Colon (tissue), 2 donors: ENCODE measurements at regions not wholly inside any gene's neighbourhood (a gene's known extent, or its start where the extent isn't known, plus 50 kb on each side); places are given as distances from the start of the nearest gene placed in this dataset.
"Not testable (repeated sequence)": the region's sequence is repeated elsewhere in the genome, so short reads cannot be mapped to it uniquely, and the experiment has no call there.

Source experiments
- FAIRE-seq: peaks from 2 replicates; lab custom pipeline; 2012; peaks lifted over from hg19 to GRCh38; lab: Jason Lieb, UNC
- donor health status: control.
- donor health status: control.

GRCh38 chr13:108003626-108004025 lies 211.7 kb downstream of the LIG4 start:
- no peak for FAIRE-seq

DNA sequence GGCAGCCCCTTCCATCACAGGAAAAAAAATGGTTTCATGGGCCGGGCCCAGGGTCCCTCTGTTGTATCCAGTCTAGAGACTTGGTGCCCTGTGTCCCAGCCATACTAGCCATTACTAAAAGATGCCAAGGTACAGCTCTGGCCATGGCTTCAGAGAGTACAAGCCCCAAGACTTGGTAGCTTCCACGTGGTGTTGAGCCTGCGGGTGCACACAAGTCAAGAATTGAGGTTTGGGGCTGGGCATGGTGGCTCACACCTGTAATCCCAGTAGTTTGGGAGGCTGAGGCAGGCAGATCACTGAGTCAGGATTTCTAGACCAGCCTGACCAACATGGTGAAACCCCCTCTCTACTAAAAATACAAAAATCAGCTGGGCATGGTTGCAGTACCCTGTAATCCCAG lies 214.3 kb downstream of the LIG4 start:
- no peak for FAIRE-seq

GRCh38 chr13:107999751-108000150 lies 215.6 kb downstream of the LIG4 start:
- FAIRE-seq: no peak

DNA sequence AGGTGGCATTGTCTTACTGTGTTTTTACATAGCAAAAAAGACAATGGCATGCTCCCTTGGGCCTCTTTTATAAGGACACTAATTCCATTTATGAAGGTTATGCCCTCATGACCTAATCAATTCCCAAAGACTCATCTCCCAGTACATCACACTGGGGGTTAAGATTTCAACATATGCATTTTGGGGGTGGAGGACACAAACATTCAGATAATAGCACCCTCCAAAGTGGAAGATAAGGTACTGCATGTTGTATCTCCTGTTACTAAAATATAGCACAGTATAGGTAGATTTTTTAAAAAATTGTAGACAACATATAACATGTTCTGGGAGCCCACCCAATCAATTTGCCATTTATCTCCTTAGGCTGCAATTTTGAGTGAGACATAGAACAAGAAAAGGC lies 221.2 kb downstream of the LIG4 start:
- no peak for FAIRE-seq

DNA sequence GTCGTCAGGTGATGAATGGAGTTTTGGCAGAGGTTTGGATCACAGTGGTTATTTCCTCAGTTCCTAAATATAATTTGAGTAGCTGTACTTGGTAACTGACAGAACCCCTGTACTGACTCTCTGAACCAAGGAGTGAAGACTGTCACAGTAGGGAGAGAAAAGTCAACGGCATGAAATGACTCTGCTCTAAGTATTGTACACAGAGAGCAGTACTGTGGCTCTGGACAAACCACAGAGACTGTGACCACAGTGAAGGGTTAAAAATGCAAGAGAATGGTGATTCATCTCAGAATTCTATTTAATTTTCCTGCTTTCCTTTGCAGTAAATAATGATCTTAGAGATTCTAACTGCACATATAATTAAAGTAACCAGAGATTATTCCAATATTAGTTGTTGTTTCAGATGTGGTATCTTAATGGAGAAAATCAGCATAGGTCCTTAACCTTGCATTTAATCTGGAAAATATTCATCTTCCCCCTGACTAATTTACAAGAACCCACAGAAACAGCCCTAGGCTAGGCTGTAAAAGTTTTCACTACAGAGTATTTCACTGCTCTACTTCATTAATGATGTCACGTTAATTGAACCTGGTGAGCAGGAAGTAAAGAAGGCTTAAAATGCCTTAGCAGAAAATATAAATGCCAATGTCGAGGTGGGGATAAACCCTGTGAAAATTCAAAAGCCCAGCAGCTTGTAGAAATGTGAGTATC lies 221.9 kb downstream of the LIG4 start:
- no peak for FAIRE-seq

DNA sequence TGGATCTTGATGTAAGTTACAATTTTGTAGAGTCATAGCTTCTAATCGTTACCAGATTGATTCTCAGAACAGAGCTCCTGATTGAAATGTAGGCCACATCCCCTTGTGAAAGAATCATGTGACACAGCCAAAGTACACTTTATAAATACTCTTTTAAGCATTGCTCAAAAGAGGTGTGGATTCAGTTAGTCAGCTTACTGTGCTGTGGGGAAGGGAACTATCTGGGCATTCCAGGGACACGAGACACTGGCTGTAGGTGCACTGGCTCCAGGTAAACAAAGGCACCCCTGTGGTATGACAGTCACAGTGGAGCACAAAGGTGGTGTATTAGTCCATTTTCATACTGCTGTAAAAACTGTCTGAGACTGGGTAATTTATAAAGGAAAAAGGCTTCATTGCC lies 222.8 kb downstream of the LIG4 start:
- no peak for FAIRE-seq

DNA sequence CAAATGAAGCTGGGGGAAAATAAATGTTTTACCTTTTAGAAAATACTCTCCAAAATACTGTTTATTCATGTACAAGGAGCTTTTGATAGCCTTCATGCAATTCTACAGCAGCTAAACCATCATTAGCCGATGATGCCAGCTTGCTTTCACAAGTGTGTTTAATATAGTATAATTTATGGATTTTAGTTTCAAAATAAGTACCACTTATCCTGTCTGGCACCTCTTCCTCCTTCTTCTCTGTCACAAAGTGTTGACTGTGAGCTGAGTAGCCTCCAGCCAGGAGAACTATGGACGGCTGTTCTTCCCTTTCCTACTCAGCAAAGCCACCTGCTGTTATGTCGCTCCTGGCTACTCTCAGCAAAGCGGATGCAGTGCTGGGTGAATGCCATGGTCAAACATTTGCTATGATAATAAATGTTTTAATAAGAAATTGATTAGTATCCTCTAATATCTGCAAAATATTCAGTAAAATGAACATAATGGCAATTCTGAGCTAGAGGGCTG lies 238.2 kb downstream of the LIG4 start:
- no peak for FAIRE-seq

GRCh38 chr13:107976628-107977027 lies 238.7 kb downstream of the LIG4 start:
- FAIRE-seq: no peak

DNA sequence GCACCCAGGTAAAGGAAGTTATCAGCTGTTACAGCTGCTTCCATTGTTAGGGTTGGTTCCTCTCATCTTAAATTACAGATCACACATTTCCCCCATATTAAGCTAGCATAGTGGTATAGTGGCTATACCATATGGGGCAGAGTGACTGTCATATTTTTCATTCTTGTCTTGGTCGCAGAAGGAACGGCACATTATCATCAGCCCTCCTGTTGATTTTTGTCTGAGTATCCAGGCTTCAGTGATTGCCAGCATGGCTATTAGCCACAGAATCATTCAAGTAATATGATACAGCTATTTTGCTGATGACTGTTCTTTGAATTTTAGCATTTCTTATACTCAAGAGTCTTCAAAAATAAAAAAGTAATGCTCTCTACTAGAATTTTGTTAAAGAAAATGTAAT lies 240.9 kb downstream of the LIG4 start:
- FAIRE-seq: no peak

DNA sequence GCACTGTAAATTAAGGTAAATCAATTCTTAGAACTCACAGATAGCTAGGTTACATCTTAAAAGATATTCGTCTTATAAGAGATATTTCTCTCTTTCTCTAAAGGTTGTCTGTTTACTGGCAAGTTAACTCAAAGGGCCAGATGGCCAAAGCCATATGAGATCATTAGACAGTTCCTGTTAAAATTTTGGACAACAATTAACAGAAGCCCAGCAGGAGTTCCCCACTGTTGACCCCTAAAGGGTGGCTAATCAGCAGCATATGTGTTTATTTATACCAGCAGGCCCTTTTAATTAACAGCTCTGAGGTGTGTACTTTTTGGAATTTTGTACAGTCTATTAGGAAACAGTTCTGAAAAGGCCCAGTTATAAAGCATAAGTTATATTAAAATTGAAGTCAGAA lies 245.8 kb downstream of the LIG4 start:
- no peak for FAIRE-seq

DNA sequence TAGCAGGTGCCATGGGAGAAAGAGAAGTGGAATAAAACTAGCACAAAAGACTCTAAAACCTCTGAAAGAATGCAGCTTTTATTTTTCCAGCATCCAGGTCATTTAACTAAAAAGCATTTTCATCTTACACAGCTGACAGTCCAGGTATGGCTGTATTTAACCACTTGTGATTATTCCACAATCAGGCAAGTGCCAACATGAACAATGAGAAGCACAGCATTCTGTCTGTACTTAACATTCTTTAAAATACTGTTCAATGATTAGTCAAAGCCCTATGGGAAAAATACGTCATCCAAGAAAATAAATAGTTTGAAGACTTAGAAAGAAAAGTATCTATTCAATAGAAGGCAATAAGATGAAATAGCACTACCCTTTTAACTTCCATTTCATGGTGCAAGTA lies 246.9 kb downstream of the LIG4 start:
- FAIRE-seq: no peak

- FAIRE-seq: no peak
Observed at GRCh38 chr13:107964395-107964794, 250.9 kb downstream of the LIG4 start.

- FAIRE-seq: no peak
Observed at GRCh38 chr13:107961849-107962608, 253.3 kb downstream of the LIG4 start.

GRCh38 chr13:107960301-107960700 lies 255.0 kb downstream of the LIG4 start:
- FAIRE-seq: no peak

DNA sequence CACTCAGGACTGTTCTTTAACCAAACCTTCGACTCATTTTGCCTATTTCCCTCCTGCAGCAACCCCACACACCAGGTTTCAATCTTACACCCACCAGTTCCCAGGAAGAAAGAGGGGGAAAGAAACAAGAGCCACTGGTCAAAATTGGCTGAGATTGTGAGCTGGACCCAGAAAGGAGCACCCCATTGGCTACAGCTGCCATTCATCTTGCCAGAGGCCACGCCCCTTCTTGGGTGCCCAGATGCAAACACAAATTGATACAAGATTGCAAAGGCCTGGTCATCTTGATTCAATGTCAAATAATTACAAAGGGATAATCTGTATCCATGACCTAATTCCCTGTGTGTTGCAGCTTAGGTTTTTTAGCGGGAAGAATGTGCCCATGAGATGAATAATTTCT lies 258.4 kb downstream of the LIG4 start:
- no peak for FAIRE-seq

DNA sequence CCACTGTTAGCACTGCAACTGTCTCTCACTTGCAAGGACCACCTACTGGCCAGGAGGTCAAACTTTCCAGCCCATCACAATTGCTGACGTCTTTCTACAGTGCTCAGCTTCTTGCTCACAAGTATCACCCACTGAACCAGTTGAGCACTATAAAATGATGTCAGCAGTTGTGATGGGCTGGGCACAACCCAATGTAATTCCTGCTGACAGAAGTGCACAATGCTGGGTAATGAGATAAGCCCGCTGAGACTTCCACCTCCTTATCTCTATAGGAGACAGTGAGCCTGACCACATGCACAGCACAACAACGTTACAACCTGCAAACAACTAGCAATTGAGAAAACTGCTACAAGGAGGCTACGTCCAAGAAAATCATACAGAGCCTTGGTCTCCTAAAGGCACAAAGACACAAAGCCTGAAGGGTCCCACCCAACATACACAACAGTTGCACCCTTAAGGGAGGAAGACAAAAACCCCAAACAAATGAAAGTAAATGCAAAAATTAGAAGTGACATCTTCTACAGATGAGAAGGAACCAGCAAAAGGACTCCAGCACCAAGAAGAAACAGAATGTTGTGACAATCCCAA lies 273.2 kb downstream of the LIG4 start:
- no peak for FAIRE-seq

DNA sequence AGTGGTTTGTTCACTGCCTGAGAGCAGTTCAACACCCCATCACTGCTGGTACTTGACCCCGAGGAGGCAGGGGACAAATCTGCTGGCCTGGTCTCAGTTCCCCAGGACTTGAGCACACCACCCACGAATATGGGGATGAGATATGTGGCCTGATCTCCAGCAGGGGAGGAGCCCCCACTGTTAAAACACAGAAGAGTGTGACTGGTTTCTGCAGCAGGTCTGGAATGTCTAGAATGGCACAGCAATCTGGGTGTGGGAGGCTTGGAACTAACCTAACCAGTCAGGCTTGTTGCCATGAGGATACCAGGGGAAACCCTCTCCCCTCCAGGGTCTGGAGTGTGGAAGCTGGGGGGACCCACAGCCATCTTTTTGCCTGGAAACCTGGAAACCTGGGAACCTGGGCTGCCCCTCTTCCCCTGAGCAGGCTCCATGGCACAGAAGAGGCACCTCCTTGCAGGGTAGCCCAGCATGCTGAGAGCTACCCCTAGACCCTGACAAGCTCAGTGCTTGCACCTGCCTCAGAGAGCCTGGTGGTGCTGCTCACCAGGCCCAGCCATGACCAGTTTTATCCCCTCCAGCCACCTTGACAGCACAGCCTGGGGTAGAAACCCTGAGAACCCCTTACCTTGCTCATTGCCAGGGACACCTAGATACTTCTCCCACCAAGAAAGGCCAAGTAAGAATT lies 273.8 kb downstream of the LIG4 start:
- no peak for FAIRE-seq

GRCh38 chr13:107937848-107938247 lies 277.5 kb downstream of the LIG4 start:
- no peak for FAIRE-seq

GRCh38 chr13:107931056-107931455 lies 284.3 kb downstream of the LIG4 start:
- no peak for FAIRE-seq

DNA sequence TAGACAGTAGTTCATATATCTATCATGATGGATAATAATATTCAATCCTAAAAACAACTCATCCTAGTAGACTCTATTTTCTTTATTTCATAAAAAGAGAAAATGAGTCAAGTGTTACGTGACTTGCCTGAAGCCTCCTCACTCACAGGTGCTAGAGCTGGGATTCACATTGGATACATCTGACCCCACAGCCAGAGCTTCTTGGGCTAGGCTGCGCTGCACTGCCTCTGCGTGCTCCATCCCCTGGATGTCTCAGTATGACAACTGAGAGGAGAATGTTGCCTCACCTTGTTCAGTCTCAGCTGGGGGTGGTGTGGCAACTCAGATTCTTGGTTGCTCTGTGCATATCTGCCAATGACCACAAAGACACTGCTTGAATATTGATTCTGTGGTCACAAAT lies 286.6 kb downstream of the LIG4 start:
- no peak for FAIRE-seq

- no peak for FAIRE-seq
Observed at GRCh38 chr13:107927557-107927956, 287.8 kb downstream of the LIG4 start.

DNA sequence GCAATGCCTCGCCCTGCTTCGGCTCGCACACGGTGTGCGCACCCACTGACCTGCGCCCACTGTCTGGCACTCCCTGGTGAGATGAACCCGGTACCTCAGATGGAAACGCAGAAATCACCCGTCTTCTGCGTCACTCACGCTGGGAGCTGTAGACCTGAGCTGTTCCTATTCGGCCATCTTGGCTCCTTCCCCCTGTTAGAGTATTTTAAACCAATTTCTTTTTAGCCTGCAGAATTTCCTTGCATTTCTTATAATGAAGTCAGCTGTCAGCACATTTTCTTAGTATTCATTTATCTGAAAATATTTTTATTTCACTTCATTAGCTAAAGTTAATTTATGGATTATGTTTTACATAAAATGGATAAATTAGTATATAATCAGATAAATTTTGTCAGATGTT lies 288.8 kb downstream of the LIG4 start:
- not testable (repeated sequence) for FAIRE-seq

GRCh38 chr13:107916902-107917301 lies 298.4 kb downstream of the LIG4 start:
- FAIRE-seq: not testable (repeated sequence)
